Effector memory CD4-positive, alpha-beta T cell (primary cell): ENCODE measurements at regions not wholly inside any gene's neighbourhood (a gene's known extent, or its start where the extent isn't known, plus 50 kb on each side); places are given as distances from the start of the nearest gene placed in this dataset.

Experiments
- DNase-seq, 3 donors: peaks; one replicate each; pipeline ENCODE4 v3.0.0-alpha.2; 2020
- H3K27ac ChIP-seq: 2 replicates; pipeline ENCODE4 v1.7.0; 2013; ENCODE audit warnings: mild to moderate bottlenecking, low read length, moderate library complexity; ENCODE audit not compliant: insufficient read depth, poor library complexity, severe bottlenecking
- H3K27me3 ChIP-seq: replicated peaks from 2 replicates; pipeline ENCODE4 v1.7.0; 2013; ENCODE audit warnings: mild to moderate bottlenecking, low read length; ENCODE audit not compliant: insufficient read depth, control insufficient read depth, poor library complexity, severe bottlenecking
- H3K36me3 ChIP-seq: 2 replicates; pipeline ENCODE4 v1.7.0; 2013; ENCODE audit warnings: mild to moderate bottlenecking, low read length, moderate library complexity; ENCODE audit not compliant: control insufficient read depth, insufficient read depth
- H3K4me1 ChIP-seq: 2 replicates; pipeline ENCODE4 v1.7.0; 2013; ENCODE audit warnings: low read length, mild to moderate bottlenecking; ENCODE audit not compliant: control insufficient read depth, insufficient read depth, poor library complexity, severe bottlenecking
- H3K4me3 ChIP-seq: 2 replicates; pipeline ENCODE4 v1.7.0; 2013; ENCODE audit warnings: low read length, low read depth, mild to moderate bottlenecking; ENCODE audit not compliant: insufficient read depth, poor library complexity, severe bottlenecking
- H3K9me3 ChIP-seq: 2 replicates; pipeline ENCODE4 v1.7.0; 2013; ENCODE audit warnings: mild to moderate bottlenecking, low read length, moderate library complexity; ENCODE audit not compliant: control insufficient read depth

- DNase-seq: no peak
- no peaks in the 10 kb centered on the region for H3K36me3 ChIP-seq
- no peak overlapping the region for H3K27ac ChIP-seq
- no peak overlapping the region for H3K4me3 ChIP-seq
- H3K27me3 ChIP-seq: no peaks in the 10 kb centered on the region
- no peaks in the 10 kb centered on the region for H3K4me1 ChIP-seq
- H3K9me3 ChIP-seq: no peaks in the 10 kb centered on the region
Measured at GRCh38 chr5:25056836-25057235, 412.1 kb upstream of the CDH10 start.

- H3K9me3 ChIP-seq: no peaks in the 10 kb centered on the region
- no peak overlapping the region for H3K27ac ChIP-seq
- H3K36me3 ChIP-seq: no peaks in the 10 kb centered on the region
- H3K27me3 ChIP-seq: no peaks in the 10 kb centered on the region
- H3K4me3 ChIP-seq: no peak overlapping the region
- no peaks in the 10 kb centered on the region for H3K4me1 ChIP-seq
- DNase-seq: no peak
Measured at GRCh38 chr5:25033658-25034057, 388.9 kb upstream of the CDH10 start.

DNA sequence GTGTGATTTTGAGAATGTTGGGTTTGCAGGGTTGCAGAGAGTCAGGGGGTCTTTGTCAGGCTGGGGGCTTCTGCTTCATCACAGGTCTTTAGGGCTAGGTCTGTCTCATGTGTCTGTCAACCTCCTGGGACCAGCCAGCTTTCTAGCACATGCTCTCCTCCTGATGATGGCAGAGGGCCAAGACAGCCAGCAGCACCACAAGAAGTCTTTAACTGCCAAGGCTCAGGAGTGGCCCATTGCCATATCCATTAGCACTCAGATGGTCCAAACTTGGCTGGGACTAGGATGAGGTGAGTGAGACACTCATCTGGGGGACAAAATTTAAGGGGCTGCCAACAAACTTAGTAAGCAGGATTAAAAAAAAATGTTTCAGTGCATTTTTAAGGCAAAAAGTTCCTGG lies 384.2 kb upstream of the CDH10 start:
- H3K36me3 ChIP-seq: no peaks in the 10 kb centered on the region

DNA sequence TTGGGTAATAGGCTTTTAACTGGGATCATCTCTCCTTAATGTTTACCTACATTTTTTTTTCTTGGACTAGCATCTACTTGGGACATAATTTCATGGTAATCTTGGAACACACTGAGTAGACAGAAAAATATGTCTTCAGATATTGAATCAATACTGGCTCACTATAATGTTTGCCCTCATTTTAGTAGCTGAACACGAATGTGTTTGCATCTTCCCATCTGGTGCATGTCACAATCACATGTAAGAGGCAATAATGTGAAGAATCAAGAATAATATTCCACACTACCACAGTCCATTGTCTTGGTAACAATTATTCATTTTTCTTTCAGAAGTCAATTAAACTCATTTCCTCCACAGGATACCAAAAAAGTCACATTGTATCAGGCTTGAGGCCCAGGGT lies 382.7 kb upstream of the CDH10 start:
- Histone ChIP-seq H3K27me3 (no peaks in the 10 kb centered on the region), H3K36me3 (no peaks in the 10 kb centered on the region), H3K9me3 (no peaks in the 10 kb centered on the region), H3K27ac (no peak overlapping the region), H3K4me1 (no peaks in the 10 kb centered on the region), H3K4me3 (no peak overlapping the region)
- no peak for DNase-seq

More for the DNA sequence above, 384.2 kb upstream of the CDH10 start:
- H3K9me3 ChIP-seq: no peaks in the 10 kb centered on the region
- no peaks in the 10 kb centered on the region for H3K4me1 ChIP-seq
- no peak for DNase-seq
- H3K27me3 ChIP-seq: no peaks in the 10 kb centered on the region
- H3K4me3 ChIP-seq: no peak overlapping the region
- no peak overlapping the region for H3K27ac ChIP-seq

GRCh38 chr5:25027061-25027460 lies 382.3 kb upstream of the CDH10 start:
- no peaks in the 10 kb centered on the region for H3K36me3 ChIP-seq
- no peak overlapping the region for H3K27ac ChIP-seq

GRCh38 chr5:25025831-25026230 lies 381.1 kb upstream of the CDH10 start:
- DNase-seq: no peak
- no peaks in the 10 kb centered on the region for H3K9me3 ChIP-seq
- H3K36me3 ChIP-seq: no peaks in the 10 kb centered on the region
- H3K4me3 ChIP-seq: no peak overlapping the region
- H3K27ac ChIP-seq: no peak overlapping the region
- H3K4me1 ChIP-seq: no peaks in the 10 kb centered on the region
- H3K27me3 ChIP-seq: no peaks in the 10 kb centered on the region

More at GRCh38 chr5:25027061-25027460, 382.3 kb upstream of the CDH10 start:
- H3K4me3 ChIP-seq: no peak overlapping the region
- no peaks in the 10 kb centered on the region for H3K4me1 ChIP-seq
- no peak for DNase-seq
- H3K27me3 ChIP-seq: no peaks in the 10 kb centered on the region
- no peaks in the 10 kb centered on the region for H3K9me3 ChIP-seq

- DNase-seq: no peak
- Histone ChIP-seq H3K36me3 (no peaks in the 10 kb centered on the region), H3K27ac (no peak overlapping the region), H3K27me3 (no peaks in the 10 kb centered on the region), H3K4me1 (no peaks in the 10 kb centered on the region), H3K4me3 (no peak overlapping the region), H3K9me3 (peaks cover 3% of the 10 kb centered on the region)
Measured at GRCh38 chr5:25020454-25020853, 375.7 kb upstream of the CDH10 start.

DNA sequence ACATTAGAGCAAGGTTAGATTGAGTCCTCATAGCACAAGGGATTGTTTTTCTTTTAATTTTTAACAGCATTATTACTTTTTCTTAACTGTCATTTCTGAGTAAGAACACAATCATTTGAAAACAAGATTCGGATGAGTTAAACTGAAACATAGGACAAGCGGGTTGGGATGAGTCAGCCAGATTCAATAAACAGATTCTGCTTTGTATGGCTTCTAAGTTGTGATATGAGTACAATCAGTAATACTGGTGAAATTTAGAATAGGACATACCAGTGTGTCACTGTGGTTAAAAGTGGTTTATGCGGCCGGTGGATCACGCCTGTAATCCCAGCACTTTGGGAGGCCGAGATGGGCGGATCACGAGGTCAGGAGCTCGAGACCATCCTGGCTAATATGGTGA lies 364.3 kb upstream of the CDH10 start:
- Histone ChIP-seq H3K4me3 (no peak overlapping the region), H3K4me1 (no peaks in the 10 kb centered on the region), H3K36me3 (no peaks in the 10 kb centered on the region), H3K27me3 (no peaks in the 10 kb centered on the region), H3K9me3 (no peaks in the 10 kb centered on the region), H3K27ac (no peak overlapping the region)
- no peak for DNase-seq

GRCh38 chr5:25006734-25007133 lies 362.0 kb upstream of the CDH10 start:
- Histone ChIP-seq H3K36me3 (no peaks in the 10 kb centered on the region), H3K27me3 (no peaks in the 10 kb centered on the region), H3K4me3 (no peak overlapping the region), H3K9me3 (no peaks in the 10 kb centered on the region), H3K4me1 (no peaks in the 10 kb centered on the region), H3K27ac (no peak overlapping the region)
- no peak for DNase-seq

GRCh38 chr5:25006237-25006636 lies 361.5 kb upstream of the CDH10 start:
- H3K9me3 ChIP-seq: no peaks in the 10 kb centered on the region
- no peaks in the 10 kb centered on the region for H3K27me3 ChIP-seq
- no peaks in the 10 kb centered on the region for H3K36me3 ChIP-seq
- H3K27ac ChIP-seq: no peak overlapping the region
- H3K4me3 ChIP-seq: no peak overlapping the region
- no peak for DNase-seq
- no peaks in the 10 kb centered on the region for H3K4me1 ChIP-seq

GRCh38 chr5:25005431-25005830 lies 360.7 kb upstream of the CDH10 start:
- Histone ChIP-seq H3K27ac (no peak overlapping the region), H3K9me3 (no peaks in the 10 kb centered on the region), H3K4me1 (no peaks in the 10 kb centered on the region), H3K36me3 (no peaks in the 10 kb centered on the region), H3K27me3 (no peaks in the 10 kb centered on the region), H3K4me3 (no peak overlapping the region)
- DNase-seq: no peak
